NCI-H2227 (cell line): ENCODE measurements at regions not wholly inside any gene's neighbourhood (a gene's known extent, or its start where the extent isn't known, plus 50 kb on each side); places are given as distances from the start of the nearest gene placed in this dataset.
"Not testable (repeated sequence)": the region's sequence is repeated elsewhere in the genome, so short reads cannot be mapped to it uniquely, and the experiment has no call there.

ENCODE experiments used
- DNase-seq: peaks from one replicate; lab custom pipeline; 2025; ENCODE audit not compliant: unreplicated experiment; lab: John Stamatoyannopoulos, UW

DNA sequence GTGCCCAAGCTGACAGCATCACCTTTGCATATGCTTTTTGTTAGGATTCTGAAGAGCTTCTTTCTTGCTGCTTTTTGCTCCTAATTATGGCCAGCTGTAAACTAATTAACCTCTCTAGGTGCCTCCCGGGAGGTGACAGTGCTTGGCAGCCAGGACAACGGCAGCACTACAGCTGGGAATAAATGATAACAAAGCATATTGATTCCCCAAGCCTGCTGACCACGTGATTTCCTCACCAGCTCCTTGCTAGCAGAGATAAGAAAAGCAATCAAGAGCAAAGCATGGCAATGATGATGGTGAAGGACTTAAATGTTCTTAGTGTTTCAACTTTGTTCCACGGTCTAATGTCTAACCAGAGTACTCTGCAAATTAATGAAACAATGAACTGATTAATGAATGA is 1074.4 kb upstream of the GYPC start:
- no peak for DNase-seq

DNA sequence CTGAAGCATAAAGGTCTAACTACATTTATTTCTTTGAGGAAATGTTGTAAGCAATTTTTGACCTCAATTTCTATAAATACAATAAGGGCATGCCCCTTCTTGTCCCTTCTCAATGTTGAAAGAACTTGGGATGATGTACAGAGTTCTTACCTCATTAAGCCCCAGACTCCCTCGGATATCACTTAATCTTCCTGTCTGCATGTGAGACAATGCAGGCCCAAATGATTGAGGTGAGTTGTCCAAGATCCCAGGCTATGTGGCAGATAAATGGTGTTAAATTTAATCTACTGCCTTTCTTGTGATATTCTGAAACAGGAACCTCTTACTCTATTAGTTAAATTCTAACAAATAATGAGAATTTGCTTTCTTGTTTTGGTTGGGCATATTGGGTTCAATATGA is 1073.4 kb upstream of the GYPC start:
- no peak for DNase-seq

DNA sequence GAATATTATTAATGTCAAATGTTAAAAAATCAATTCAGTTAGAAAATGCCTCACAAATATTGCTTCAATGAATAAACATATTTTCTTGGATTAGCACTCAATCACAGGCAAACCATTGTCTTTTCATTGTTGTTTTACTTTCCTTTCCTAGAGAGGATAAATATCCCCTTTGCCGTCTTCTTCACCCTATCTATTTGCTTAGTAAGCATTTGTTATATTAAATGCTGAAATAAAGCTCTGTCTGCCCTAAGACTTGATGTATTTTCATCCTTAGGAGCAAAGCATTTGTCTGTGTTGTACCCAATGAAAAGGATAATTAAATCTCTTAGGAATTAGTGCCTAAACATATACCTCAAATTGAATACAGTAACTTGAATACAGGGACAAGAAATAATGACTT is 1071.2 kb upstream of the GYPC start:
- DNase-seq: no peak

DNA sequence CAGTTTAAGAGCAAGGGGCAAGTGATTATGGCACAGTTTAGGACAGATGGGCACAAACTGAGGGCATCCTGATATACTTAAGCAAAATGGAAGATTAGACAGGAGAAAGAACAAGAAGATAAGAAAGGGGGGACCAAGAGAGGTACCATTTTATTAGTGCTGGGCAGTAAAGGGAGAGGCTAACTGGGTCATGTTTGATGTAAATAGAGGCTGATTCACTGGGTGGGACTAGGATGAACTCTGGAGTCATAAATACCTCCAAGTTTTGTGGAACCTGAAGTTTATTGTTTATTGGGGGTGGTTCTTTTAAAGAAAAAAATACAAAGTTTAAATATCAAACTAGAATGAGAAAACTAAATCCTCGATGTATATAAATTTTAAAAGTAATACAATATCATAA is 1067.2 kb upstream of the GYPC start:
- DNase-seq: no peak

DNA sequence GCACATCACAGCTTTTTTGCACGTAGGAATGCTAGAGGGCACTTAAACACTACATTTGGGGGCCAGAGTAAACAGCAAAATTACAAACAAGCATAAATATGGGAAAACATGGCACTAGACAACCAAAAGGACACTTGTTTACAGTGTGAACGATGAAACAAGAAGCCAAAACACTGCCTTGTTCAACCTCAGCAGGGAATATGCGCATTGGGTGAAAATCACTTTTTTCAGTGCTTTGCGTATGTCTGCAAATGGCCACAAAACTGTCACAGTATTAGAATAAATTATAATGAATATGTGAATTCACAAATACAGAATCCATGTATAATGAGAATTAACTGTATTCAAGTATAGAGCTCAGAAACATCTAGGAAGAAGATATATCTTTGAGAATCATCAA is 1064.0 kb upstream of the GYPC start:
- DNase-seq: no peak

DNA sequence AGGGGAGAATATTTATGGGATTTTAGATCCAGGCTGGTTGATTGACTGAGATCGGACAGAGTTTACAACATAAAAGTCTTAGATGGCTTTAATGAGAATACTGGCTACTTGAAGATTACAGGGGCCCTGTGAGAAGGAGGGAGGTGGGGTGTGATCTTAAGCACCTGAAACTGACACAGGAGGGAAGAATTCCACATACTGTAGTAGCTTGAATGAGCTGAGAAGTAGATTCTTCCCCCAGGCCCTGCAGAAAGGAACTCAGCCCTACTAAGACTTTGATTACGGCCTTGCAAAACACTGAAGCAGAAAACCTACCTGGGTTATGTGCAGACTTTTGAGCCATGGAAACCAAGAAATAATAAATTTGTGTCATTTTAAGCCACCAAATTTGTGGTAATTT is 1062.9 kb upstream of the GYPC start:
- no peak for DNase-seq

DNA sequence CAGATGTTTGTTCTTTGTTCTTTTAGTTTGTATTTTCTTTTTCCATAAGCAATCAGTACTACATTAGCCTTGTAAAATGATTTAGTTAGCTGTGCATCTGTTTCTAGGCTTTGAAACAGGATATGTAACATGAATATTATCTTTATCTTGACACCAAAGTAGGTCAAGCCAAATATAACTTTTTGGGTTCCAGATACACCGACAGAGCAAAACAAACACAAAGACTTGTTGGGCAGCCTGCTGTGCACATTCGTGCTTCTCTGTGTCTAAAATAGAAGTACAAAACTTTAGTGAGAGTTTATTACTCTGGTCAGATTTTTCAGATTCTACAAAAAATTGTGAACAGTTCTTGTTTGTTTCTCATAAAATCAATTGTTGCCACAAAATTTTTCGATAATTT is 1059.3 kb upstream of the GYPC start:
- no peak for DNase-seq

DNA sequence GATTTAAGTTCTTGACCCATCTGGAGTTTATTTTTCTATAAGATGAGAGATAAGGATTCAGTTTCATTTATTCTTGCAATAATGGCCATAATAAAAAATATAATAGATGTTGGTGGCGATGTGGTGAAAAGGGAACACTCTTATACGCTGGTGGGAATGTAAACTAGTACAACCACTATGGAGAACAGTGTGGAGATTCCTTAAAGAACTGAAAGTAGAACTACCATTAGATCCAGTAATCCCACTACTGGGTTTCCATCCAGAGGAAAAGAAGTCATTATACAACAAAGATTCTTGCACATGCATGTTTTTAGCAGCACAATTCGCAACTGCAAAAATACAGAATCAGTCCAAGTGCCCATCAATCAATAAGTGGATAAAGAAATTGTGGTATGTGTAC is 1040.5 kb upstream of the GYPC start:
- DNase-seq: no peak

DNA sequence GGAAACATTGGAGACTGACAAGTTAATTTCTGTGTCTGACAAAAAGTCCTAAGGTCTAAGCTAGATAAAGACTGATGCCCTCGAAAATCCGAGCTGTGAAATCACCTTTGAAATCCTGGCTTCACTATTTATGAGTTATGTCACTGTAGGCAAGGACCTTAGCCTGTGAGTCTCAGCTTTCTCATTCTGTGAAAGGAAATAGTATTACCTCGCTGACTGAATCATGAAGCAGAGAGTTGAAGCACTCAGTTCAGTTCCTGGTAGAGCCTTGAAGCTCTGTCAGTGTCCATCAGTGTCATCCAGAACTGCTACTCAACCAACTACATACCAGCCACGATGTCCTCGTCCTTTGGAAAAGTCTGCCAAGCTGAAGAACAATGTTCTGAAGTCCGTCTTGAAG is 1025.6 kb upstream of the GYPC start:
- DNase-seq: no peak

DNA sequence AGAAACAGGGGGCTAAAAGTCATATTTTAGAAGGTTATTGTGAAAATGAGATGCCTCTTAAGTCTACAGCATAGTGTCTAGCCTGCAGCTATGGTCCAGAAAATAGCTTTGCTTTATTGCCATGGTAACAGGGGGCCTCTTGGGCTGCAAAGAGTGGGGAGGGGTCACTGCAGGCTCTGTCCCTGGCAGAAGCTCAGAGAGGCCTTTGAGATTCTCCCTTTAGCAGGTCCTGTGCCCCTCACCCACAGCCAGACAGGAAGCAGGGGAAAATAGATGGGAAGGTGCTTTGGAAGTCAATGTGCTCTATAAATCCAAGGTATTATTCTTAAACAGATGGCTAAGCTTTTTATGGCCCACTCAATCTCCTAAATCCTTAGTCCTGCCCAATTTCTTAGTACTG is 1021.3 kb upstream of the GYPC start:
- DNase-seq: peak; percentile 9

DNA sequence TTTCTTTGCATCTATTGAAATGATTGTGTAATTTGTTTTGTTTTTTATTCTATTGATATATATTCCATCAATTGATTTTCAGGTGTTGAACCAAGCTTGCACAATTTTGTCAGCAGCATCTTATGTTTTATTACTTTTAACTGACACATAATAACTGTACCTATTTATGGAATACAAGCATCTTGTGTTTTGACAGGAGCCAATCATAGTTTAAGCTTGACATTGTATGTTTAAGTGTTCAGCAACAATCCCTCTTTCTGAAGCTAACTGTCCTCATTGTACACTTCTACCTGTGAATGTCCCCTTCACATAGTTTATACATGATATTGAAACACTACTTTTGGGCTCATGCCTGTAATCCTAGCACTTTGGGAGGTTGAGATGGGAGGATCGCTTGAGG is 1017.6 kb upstream of the GYPC start:
- no peak for DNase-seq

DNA sequence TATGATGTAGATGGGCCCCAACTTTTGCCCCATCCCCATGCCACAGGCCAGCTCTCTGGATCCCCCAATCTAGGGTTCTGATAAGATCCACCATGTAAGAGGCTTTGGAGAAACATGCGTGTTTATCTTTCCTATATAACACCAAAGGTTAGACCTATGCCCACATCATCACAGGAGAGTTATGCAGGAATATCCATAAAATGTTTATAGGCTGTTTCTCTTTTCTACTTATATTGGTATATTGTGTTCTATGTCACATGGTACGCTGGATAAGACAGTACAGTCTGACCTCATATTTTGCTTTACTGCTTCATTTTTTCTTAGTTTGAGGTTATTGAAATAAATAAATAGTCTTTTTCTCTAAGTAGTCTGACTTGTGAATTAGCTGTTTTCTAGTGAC is 1013.9 kb upstream of the GYPC start:
- no peak for DNase-seq

DNA sequence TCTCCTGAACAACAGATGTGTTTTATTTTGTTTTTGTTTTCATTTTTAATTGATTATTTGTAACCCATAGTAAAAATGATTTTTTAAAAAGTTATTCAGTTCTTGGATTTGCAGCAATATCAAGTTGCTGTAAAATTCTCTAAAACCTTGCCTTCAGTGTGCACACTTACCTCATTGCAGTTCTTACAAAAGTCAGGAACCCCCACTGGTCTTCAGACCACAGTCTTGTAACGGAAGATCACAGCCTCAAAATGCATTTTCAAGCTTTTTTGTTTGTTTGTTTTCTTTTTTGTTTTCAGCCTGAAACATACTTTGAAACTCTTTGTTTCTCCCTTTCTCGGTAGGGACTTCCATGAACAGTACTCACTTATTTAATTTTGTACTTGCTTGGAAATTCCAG is 1012.8 kb upstream of the GYPC start:
- DNase-seq: no peak

DNA sequence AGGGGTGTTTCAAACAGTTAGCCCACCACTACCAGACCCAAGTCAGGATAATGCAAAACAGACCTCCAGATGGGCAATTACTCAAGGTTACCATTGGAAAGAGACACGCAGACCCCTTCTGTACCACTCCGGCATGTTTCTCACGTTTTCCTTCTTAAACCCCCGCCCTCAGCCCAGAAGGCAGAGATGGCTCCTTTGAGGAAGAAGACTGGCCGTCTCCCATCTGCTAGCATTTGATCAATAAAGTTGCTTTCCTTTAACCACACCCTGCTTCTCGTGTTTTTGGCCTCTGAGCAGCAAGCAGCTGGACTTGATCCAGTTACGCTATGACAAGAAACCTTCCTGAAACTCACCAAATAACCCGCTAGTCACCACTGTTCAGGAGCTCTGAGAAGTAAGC is 1012.4 kb upstream of the GYPC start:
- no peak for DNase-seq

DNA sequence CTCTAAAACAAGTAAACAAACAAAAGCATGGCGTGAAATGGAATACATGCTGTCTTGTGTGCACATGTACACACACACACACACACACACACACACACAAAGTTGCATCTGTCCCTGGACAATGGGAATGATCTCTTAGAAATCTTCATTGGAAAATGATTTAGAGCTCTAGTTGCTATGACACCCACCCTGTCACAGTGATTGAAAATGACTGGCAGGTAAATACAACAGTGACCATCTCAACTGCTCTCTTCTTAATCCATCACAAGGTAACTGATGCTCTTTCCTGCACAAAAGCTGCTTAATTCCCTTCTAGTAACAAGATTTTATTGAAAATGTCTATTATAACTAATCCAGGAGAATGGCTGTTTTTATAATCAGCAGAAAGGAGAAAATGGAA is 1011.7 kb upstream of the GYPC start:
- no peak for DNase-seq

DNA sequence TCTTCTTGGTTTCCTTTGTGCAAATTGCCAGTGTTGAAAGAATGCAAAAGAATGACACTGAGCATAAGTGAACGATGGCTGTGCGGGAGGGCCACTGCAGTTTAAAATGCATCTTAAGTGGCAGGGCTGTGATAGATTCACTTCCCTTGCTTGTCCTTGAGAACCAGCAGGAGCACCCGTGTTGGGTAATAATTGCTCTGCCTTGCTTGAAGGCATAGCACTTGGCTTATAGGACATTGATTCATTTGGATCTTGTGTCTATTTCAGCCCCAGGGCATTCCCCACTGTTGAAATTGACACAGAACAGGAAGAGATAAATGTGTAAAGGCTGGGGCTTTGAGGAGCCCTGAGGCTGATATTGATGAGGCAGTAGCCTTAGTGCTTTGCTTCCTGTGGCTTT is 1003.7 kb upstream of the GYPC start:
- DNase-seq: peak; percentile 33

DNA sequence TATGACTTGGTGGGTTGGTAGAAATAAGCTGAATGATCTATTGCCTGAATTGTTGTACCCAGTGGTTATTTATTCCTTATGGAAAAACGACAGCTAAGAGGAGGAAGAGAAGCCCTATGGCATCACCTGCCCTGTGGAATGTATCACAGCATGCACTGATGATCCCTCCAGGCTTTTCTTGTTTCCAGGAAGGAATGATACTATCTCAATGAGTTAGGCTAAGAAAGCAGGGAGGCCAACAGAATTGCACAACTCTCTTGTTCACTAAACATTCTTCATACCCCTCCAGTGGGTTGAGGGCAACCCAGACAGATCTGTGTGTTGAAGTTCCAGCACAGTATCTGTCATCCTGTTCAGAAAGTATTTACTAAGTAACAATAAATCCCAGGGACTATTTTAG is 1001.7 kb upstream of the GYPC start:
- DNase-seq: no peak

DNA sequence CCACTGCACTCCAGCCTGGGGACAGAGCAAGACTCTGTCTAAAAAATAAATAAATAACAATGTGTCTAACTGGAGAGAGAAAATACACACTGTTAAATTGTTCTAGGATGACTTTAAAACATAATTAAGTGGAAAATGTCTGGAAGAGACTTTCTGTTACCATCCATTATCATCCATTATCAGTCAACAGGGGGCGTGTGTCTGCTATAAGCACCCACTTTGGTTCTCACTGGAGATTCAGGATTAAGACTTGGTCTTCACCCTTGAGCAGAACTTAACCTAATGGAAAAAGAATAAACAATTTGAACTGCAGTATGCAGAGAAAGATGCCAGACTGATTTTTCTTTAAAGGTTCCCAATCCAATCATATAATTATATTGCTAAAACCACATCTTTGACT is 999.8 kb upstream of the GYPC start:
- peak; percentile 22 for DNase-seq

DNA sequence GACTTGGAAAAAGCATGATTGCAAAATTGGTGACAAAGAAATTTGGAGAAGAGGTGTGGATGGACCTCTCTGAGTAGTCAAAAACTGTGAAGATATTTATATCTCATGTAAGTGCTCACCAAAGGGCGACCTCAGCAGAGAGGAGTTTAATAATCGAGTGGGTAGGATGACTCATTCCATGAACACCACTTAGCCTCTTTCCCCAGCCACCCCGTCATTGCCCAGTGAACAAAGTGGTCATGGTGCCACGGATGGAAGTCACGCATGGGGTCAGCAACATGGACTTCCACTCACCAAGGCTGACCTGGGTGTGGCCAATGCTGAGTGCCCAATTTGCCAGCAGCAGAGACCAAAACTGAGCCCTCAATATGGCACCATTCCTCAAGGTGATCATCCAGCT is 997.4 kb upstream of the GYPC start:
- no peak for DNase-seq

DNA sequence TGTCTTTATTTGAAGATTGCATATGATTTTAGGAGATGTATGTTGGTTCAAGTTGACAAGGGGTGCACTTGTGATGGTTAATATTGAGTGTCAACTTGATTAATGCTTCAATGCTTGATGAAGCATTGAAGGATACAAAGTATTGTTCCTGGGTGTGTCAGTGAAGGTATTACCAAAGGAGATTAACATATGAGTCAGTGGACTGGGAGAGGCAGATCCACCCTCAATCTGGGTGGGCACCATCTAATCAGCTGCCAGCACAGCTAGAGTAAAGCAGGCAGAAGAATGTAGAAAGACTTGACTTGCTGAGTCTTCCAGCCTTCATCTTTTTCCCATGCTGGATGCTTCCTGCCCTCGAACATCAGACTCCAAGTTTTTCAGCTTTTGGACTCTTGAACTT is 995.6 kb upstream of the GYPC start:
- DNase-seq: not testable (repeated sequence)

DNA sequence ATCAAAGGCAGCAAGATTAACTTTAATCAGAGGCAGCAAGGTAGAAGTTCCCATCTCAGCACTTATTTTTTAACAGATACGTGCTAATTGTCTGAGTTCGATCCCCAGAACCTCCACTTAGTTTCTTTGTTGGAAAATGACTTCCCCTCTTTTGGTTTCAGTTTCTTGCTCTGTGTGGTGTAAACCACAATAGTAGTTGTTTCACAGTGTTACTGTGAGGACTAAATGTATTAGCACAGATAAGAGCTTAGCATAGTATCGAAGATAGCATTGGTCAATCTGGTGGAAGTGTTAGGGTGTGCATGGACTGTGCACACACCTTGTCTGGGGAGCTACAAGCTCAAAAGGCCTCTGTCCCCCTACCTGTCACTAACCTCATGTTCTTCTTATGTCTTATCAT is 988.3 kb upstream of the GYPC start:
- DNase-seq: no peak

DNA sequence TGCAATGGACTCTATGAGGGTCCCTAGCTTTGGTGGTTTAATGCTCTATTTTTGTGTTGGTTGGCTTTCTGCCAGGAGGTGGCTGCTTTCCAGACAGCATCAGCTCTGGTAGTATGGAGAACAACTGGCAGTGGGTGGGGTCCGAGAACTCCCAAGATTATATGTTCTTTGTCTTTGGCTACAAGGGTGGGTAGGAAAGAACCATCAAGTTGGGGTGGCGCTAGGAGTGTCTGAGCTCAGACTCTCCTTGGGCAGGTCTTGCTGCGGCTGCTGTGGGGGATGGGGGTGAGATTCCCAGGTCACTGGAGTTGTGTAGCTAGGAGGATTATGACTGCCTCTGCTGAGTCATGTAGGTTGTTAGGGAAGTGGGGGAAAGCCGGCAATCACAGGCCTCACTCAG is 976.1 kb upstream of the GYPC start:
- no peak for DNase-seq

DNA sequence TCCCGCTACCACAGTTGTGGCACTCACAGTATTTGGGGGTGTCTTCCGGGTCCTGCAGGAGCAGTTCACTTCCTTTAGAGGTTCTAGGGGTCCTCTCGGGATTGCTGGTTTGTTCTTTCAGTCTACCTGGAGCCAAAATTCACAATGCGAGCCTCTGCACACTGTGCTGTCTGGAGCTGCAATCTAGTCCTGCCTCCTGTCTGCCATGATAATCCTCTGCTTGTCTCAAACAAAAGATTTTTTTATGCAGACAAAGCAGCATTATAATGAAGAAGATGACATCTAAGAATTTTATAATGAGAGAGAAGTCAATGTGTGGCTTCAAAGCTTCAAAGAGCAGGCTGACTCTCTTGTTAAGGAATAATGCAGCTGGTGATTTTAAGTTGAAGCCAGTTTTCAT is 975.1 kb upstream of the GYPC start:
- DNase-seq: no peak

DNA sequence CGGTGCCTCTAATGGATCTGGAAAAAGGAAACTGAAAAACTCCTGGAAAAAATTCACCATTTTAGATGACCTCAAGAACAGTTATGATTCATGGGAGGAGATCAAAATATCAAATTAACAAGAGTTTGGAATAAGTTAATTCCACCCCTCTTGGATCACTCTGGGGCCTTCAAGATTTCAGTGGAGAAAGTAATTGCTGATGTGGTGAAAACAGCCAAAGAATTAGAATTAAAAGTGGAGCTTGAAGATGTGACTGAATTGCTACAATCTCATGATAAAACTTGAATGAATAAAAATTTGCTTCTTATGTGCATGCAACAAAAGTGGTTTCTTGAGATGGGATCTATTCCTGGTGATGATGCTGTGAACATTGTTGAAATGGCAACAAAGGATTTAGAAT is 974.4 kb upstream of the GYPC start:
- DNase-seq: no peak
